DND-41 (cell line): ENCODE measurements at regions not wholly inside any gene's neighbourhood (a gene's known extent, or its start where the extent isn't known, plus 50 kb on each side); places are given as distances from the start of the nearest gene placed in this dataset.

Experiments used
- EZH2 ChIP-seq: IDR thresholded peaks from 3 replicates; pipeline ENCODE4 v1.6.1; 2012; ENCODE audit warnings: borderline replicate concordance, low read depth, mild to moderate bottlenecking, moderate library complexity, low read length, inconsistent platforms; ENCODE audit not compliant: severe bottlenecking
- TF ChIP-seq, protein P1 (sequence below): IDR thresholded peaks from 2 replicates; pipeline ENCODE4 v1.5.1; 2012; ENCODE audit warnings: borderline replicate concordance, low read length, moderate library complexity, mild to moderate bottlenecking; ENCODE audit not compliant: poor library complexity, severe bottlenecking; ENCODE audit errors: extremely low read depth

DNA sequence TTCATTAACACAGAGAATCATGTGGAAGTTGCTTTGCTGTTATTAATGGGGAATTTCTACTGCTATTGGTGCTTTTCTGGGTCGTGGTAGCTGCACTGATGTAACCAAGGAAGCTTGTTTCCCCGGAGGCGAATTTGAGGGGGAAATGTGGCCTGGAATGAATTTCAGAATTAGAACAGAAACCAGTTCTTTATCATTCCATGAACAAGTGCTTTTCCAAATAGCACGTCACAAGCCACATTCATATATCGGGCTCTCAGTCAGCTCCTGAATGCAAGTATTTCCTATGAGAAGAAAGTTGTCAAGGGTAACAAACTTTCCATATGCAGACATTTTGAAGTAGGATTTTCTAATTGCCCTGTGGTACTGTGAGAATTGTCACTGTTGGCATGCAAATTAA lies 1353.2 kb downstream of the AACS start:
- TF ChIP-seq, protein P1, sequence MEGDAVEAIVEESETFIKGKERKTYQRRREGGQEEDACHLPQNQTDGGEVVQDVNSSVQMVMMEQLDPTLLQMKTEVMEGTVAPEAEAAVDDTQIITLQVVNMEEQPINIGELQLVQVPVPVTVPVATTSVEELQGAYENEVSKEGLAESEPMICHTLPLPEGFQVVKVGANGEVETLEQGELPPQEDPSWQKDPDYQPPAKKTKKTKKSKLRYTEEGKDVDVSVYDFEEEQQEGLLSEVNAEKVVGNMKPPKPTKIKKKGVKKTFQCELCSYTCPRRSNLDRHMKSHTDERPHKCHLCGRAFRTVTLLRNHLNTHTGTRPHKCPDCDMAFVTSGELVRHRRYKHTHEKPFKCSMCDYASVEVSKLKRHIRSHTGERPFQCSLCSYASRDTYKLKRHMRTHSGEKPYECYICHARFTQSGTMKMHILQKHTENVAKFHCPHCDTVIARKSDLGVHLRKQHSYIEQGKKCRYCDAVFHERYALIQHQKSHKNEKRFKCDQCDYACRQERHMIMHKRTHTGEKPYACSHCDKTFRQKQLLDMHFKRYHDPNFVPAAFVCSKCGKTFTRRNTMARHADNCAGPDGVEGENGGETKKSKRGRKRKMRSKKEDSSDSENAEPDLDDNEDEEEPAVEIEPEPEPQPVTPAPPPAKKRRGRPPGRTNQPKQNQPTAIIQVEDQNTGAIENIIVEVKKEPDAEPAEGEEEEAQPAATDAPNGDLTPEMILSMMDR, result no peak
- TF ChIP-seq EZH2, result no peak
